Activated naive CD8-positive, alpha-beta T cell treated with anti-CD3 and anti-CD28 coated beads, Interleukin-2, amount 50 U/mL, for 16 hours (primary cell): ENCODE measurements at regions not wholly inside any gene's neighbourhood (a gene's known extent, or its start where the extent isn't known, plus 50 kb on each side); places are given as distances from the start of the nearest gene placed in this dataset.
A peak's percentile ranks its signal among the peaks of the same experiment; 100 is the strongest.
"Not testable (repeated sequence)": the region's sequence is repeated elsewhere in the genome, so short reads cannot be mapped to it uniquely, and the experiment has no call there.

Experiments used
- DNase-seq: peaks from one replicate; pipeline ENCODE4 v3.0.0-alpha.2; 2020; ENCODE audit warnings: low read depth, low spot score

GRCh38 chr5:41995193-41995592, 70.1 kb downstream of the FBXO4 start:
- DNase-seq, result no peak

GRCh38 chr5:42001673-42002072, 76.6 kb downstream of the FBXO4 start:
- DNase-seq, result no peak

GRCh38 chr5:42003852-42004251, 78.8 kb downstream of the FBXO4 start:
- not testable (repeated sequence) for DNase-seq

- no peak for DNase-seq
Observed at GRCh38 chr5:42005561-42006153, 80.6 kb downstream of the FBXO4 start.

- no peak for DNase-seq
Observed at GRCh38 chr5:42013561-42013960, 88.5 kb downstream of the FBXO4 start.

- no peak for DNase-seq
Observed at GRCh38 chr5:42015254-42015653, 90.2 kb downstream of the FBXO4 start.

- DNase-seq, result no peak
Observed at GRCh38 chr5:42015681-42016080, 90.6 kb downstream of the FBXO4 start.

GRCh38 chr5:42020788-42021530, 95.9 kb downstream of the FBXO4 start:
- DNase-seq, result no peak

GRCh38 chr5:42021923-42022322, 96.8 kb downstream of the FBXO4 start:
- DNase-seq, result no peak

- DNase-seq, result no peak
Observed at GRCh38 chr5:42022383-42022972, 97.4 kb downstream of the FBXO4 start.

GRCh38 chr5:42026446-42026845, 101.4 kb downstream of the FBXO4 start:
- no peak for DNase-seq

GRCh38 chr5:42032137-42032536, 107.1 kb downstream of the FBXO4 start:
- DNase-seq, result no peak

GRCh38 chr5:42035526-42035925, 110.4 kb downstream of the FBXO4 start:
- DNase-seq, result no peak

GRCh38 chr5:42036379-42036778, 111.3 kb downstream of the FBXO4 start:
- DNase-seq, result no peak

- no peak for DNase-seq
Observed at GRCh38 chr5:42037379-42037932, 112.4 kb downstream of the FBXO4 start.

GRCh38 chr5:42043400-42043799, 118.3 kb downstream of the FBXO4 start:
- no peak for DNase-seq

- DNase-seq, result peak; percentile 7
Observed at GRCh38 chr5:42057254-42057690, 132.2 kb downstream of the FBXO4 start.

- no peak for DNase-seq
Observed at GRCh38 chr5:42059291-42059690, 134.2 kb downstream of the FBXO4 start.

- DNase-seq, result no peak
Observed at GRCh38 chr5:42059778-42060464, 134.8 kb downstream of the FBXO4 start.

- no peak for DNase-seq
Observed at GRCh38 chr5:42061121-42061520, 136.0 kb downstream of the FBXO4 start.

GRCh38 chr5:42064821-42065220, 139.7 kb downstream of the FBXO4 start:
- no peak for DNase-seq

- DNase-seq, result no peak
Observed at GRCh38 chr5:42066131-42066530, 141.1 kb downstream of the FBXO4 start.
